DMS 273 treated with DMSO at 0.1 percent for 48 hours (cell line): ENCODE measurements at regions not wholly inside any gene's neighbourhood (a gene's known extent, or its start where the extent isn't known, plus 50 kb on each side); places are given as distances from the start of the nearest gene placed in this dataset.

ENCODE experiments used
- DNase-seq: peaks from one replicate; lab custom pipeline; 2025; lab: John Stamatoyannopoulos, UW

GRCh38 chr16:65896448-65897153 lies 469.9 kb upstream of the CDH5 start:
- no peak for DNase-seq

- no peak for DNase-seq
Observed at GRCh38 chr16:65895906-65896305, 470.6 kb upstream of the CDH5 start.

- DNase-seq: no peak
Observed at GRCh38 chr16:65895486-65895885, 471.0 kb upstream of the CDH5 start.

GRCh38 chr16:65890203-65890602 lies 476.3 kb upstream of the CDH5 start:
- DNase-seq: no peak

- no peak for DNase-seq
Observed at GRCh38 chr16:65889533-65889966, 476.9 kb upstream of the CDH5 start.

GRCh38 chr16:65888201-65888600 lies 478.3 kb upstream of the CDH5 start:
- no peak for DNase-seq

- DNase-seq: no peak
Observed at GRCh38 chr16:65884018-65884417, 482.5 kb upstream of the CDH5 start.

- no peak for DNase-seq
Observed at GRCh38 chr16:65878347-65878746, 488.1 kb upstream of the CDH5 start.

GRCh38 chr16:65876624-65877023 lies 489.9 kb upstream of the CDH5 start:
- DNase-seq: no peak

GRCh38 chr16:65876056-65876408 lies 490.5 kb upstream of the CDH5 start:
- DNase-seq: no peak

- DNase-seq: no peak
Observed at GRCh38 chr16:65875381-65876055, 491.0 kb upstream of the CDH5 start.

GRCh38 chr16:65869261-65869660 lies 497.2 kb upstream of the CDH5 start:
- DNase-seq: no peak

GRCh38 chr16:65867276-65867960 lies 499.1 kb upstream of the CDH5 start:
- DNase-seq: no peak

GRCh38 chr16:65863236-65863635 lies 503.3 kb upstream of the CDH5 start:
- DNase-seq: no peak

- no peak for DNase-seq
Observed at GRCh38 chr16:65861131-65861731, 505.3 kb upstream of the CDH5 start.

- DNase-seq: no peak
Observed at GRCh38 chr16:65855171-65856145, 511.0 kb upstream of the CDH5 start.

- DNase-seq: no peak
Observed at GRCh38 chr16:65846210-65846602, 520.3 kb upstream of the CDH5 start.

GRCh38 chr16:65845466-65846209 lies 520.9 kb upstream of the CDH5 start:
- no peak for DNase-seq

- DNase-seq: no peak
Observed at GRCh38 chr16:65843941-65844340, 522.5 kb upstream of the CDH5 start.

- DNase-seq: no peak
Observed at GRCh38 chr16:65842067-65842466, 524.4 kb upstream of the CDH5 start.

GRCh38 chr16:65838001-65838400 lies 528.5 kb upstream of the CDH5 start:
- no peak for DNase-seq
